Choroid plexus epithelial cell (primary cell): ENCODE measurements at regions not wholly inside any gene's neighbourhood (a gene's known extent, or its start where the extent isn't known, plus 50 kb on each side); places are given as distances from the start of the nearest gene placed in this dataset.
"Not testable (repeated sequence)": the region's sequence is repeated elsewhere in the genome, so short reads cannot be mapped to it uniquely, and the experiment has no call there.

Experiments used
- DNase-seq: peaks from one replicate; pipeline ENCODE4 v3.0.0-alpha.2; 2010; ENCODE audit warnings: low read depth
- H3K4me3 ChIP-seq: 2 replicates; pipeline ENCODE4 v1.5.1; 2011; ENCODE audit warnings: low read depth, mild to moderate bottlenecking, control low read depth, low read length, moderate library complexity
- CTCF ChIP-seq: conservative IDR thresholded peaks from 2 replicates; pipeline ENCODE4 v1.5.1; 2011; ENCODE audit warnings: low read depth, mild to moderate bottlenecking, control low read depth, inconsistent platforms, low read length, moderate library complexity

GRCh38 chr1:177411381-177411780 lies 240.6 kb downstream of the BRINP2 start:
- TF ChIP-seq CTCF = no peak
- no peak overlapping the region for H3K4me3 ChIP-seq
- DNase-seq = no peak

GRCh38 chr1:177410179-177410766 lies 239.5 kb downstream of the BRINP2 start:
- no peak for TF ChIP-seq CTCF
- DNase-seq = no peak
- no peak overlapping the region for H3K4me3 ChIP-seq

- not testable (repeated sequence) for H3K4me3 ChIP-seq, DNase-seq
Measured at GRCh38 chr1:177406323-177406722, 235.6 kb downstream of the BRINP2 start.

GRCh38 chr1:177392336-177392735 lies 221.6 kb downstream of the BRINP2 start:
- no peak for DNase-seq
- no peak for TF ChIP-seq CTCF
- no peak overlapping the region for H3K4me3 ChIP-seq

- no peak overlapping the region for H3K4me3 ChIP-seq
- no peak for TF ChIP-seq CTCF
- no peak for DNase-seq
Measured at GRCh38 chr1:177385760-177386698, 215.3 kb downstream of the BRINP2 start.

GRCh38 chr1:177384461-177384860 lies 213.7 kb downstream of the BRINP2 start:
- no peak overlapping the region for H3K4me3 ChIP-seq
- no peak for DNase-seq
- TF ChIP-seq CTCF = no peak

- no peak for TF ChIP-seq CTCF
- H3K4me3 ChIP-seq = no peak overlapping the region
- DNase-seq = no peak
Measured at GRCh38 chr1:177383715-177384114, 213.0 kb downstream of the BRINP2 start.
